ENCODE measurements at regions not wholly inside any gene's neighbourhood (a gene's known extent, or its start where the extent isn't known, plus 50 kb on each side); places are given as distances from the start of the nearest gene placed in this dataset.

GRCh38 chr7:106369352-106369751 is 84.6 kb upstream of the NAMPT start:
- TF ChIP-seq, protein P1, sequence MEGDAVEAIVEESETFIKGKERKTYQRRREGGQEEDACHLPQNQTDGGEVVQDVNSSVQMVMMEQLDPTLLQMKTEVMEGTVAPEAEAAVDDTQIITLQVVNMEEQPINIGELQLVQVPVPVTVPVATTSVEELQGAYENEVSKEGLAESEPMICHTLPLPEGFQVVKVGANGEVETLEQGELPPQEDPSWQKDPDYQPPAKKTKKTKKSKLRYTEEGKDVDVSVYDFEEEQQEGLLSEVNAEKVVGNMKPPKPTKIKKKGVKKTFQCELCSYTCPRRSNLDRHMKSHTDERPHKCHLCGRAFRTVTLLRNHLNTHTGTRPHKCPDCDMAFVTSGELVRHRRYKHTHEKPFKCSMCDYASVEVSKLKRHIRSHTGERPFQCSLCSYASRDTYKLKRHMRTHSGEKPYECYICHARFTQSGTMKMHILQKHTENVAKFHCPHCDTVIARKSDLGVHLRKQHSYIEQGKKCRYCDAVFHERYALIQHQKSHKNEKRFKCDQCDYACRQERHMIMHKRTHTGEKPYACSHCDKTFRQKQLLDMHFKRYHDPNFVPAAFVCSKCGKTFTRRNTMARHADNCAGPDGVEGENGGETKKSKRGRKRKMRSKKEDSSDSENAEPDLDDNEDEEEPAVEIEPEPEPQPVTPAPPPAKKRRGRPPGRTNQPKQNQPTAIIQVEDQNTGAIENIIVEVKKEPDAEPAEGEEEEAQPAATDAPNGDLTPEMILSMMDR (IDR thresholded peaks at IDR 0.05), result no peak
- no peak for TF ChIP-seq EZH2 (IDR thresholded peaks at IDR 0.05; ENCODE audit: borderline replicate concordance, insufficient read depth, low read depth, low read length, poor library complexity, severe bottlenecking)
